WTC11 (cell line): ENCODE measurements at regions not wholly inside any gene's neighbourhood (a gene's known extent, or its start where the extent isn't known, plus 50 kb on each side); places are given as distances from the start of the nearest gene placed in this dataset.

ENCODE experiments used
- ATAC-seq: fragments of 200-7000 bp; cut with Tn5 transposase; 2 replicates; pipeline ENCODE4 v1.10.0; 2021; ENCODE audit warnings: mild to moderate bottlenecking, moderate library complexity
- CTCF ChIA-PET: fragments of 300-600 bp; sonication (Branson Sonifier 250); formaldehyde crosslinking; loops from one replicate; lab custom pipeline; 2021; ENCODE audit warnings: antibody characterized with exemption; lab: Charles Lee
- POLR2A ChIA-PET: fragments of 350-600 bp; sonication (Branson Sonifier 250); formaldehyde crosslinking; loops from one replicate; lab custom pipeline; 2021; ENCODE audit warnings: antibody characterized with exemption; lab: Charles Lee
- DNase-seq: peaks from one replicate; pipeline ENCODE4 v3.0.0; 2021; ENCODE audit warnings: low spot score
- H3K27ac Mint-ChIP-seq: 2 replicates; pipeline ENCODE4 v1.8.0; 2021; ENCODE audit warnings: mixed read lengths
- H3K27me3 Mint-ChIP-seq: 2 replicates; pipeline ENCODE4 v1.8.0; 2021; ENCODE audit warnings: low read depth, mild to moderate bottlenecking, moderate library complexity, mixed read lengths
- H3K36me3 Mint-ChIP-seq: 2 replicates; pipeline ENCODE4 v1.8.0; 2021; ENCODE audit warnings: mixed read lengths
- H3K4me1 Mint-ChIP-seq: 2 replicates; pipeline ENCODE4 v1.8.0; 2022; ENCODE audit warnings: mixed read lengths
- H3K4me3 Mint-ChIP-seq: 2 replicates; pipeline ENCODE4 v1.8.0; 2021; ENCODE audit warnings: mild to moderate bottlenecking, moderate library complexity, mixed read lengths
- H3K9me3 Mint-ChIP-seq: 2 replicates; pipeline ENCODE4 v1.8.0; 2021; ENCODE audit warnings: mixed read lengths
- FOXJ3 ChIP-seq: sonication (generic); formaldehyde crosslinking; IDR thresholded peaks from 2 replicates; pipeline ENCODE4 v1.9.0; 2021; ENCODE audit warnings: missing genetic modification reagents, mild to moderate bottlenecking, borderline replicate concordance
- FOXK1 ChIP-seq: sonication (generic); formaldehyde crosslinking; IDR thresholded peaks from 2 replicates; pipeline ENCODE4 v1.8.0; 2022; ENCODE audit warnings: mild to moderate bottlenecking, moderate library complexity, missing genetic modification reagents
- GRHL2 ChIP-seq: fragments of 250-450 bp; sonication (Bioruptor Pico); IDR thresholded peaks from 2 replicates; pipeline ENCODE4 v1.8.0; 2022; ENCODE audit warnings: mild to moderate bottlenecking, moderate library complexity; ENCODE audit not compliant: insufficient replicate concordance, severe bottlenecking
- NR2C2 ChIP-seq: sonication (generic); formaldehyde crosslinking; IDR thresholded peaks from 2 replicates; pipeline ENCODE4 v1.8.0; 2022; ENCODE audit warnings: mild to moderate bottlenecking, missing genetic modification reagents
- NR3C1 ChIP-seq: sonication (generic); formaldehyde crosslinking; conservative IDR thresholded peaks from 2 replicates; pipeline ENCODE4 v1.8.1; 2023; ENCODE audit warnings: low read depth, mild to moderate bottlenecking, missing genetic modification reagents
- OVOL2 ChIP-seq: fragments of 250-450 bp; sonication (Bioruptor Pico); IDR thresholded peaks from 2 replicates; pipeline ENCODE4 v1.9.0; 2021; ENCODE audit warnings: mild to moderate bottlenecking, borderline replicate concordance
- TCF7 ChIP-seq: sonication (generic); formaldehyde crosslinking; IDR thresholded peaks from 2 replicates; pipeline ENCODE4 v1.8.0; 2022; ENCODE audit warnings: mild to moderate bottlenecking, low read depth, missing genetic modification reagents, moderate library complexity
- TEAD4 ChIP-seq: sonication (generic); formaldehyde crosslinking; IDR thresholded peaks from 2 replicates; pipeline ENCODE4 v1.8.0; 2022; ENCODE audit warnings: mild to moderate bottlenecking, missing genetic modification reagents
- ZNF232 ChIP-seq: sonication (generic); formaldehyde crosslinking; IDR thresholded peaks from 2 replicates; pipeline ENCODE4 v1.8.0; 2022; ENCODE audit warnings: mild to moderate bottlenecking, missing genetic modification reagents
- ZNF263 ChIP-seq: sonication (generic); formaldehyde crosslinking; IDR thresholded peaks from 2 replicates; pipeline ENCODE4 v1.8.1; 2022; ENCODE audit warnings: low read depth, mild to moderate bottlenecking, moderate library complexity, missing genetic modification reagents
- ZNF423 ChIP-seq: fragments of 250-450 bp; sonication (Bioruptor Pico); IDR thresholded peaks from 2 replicates; pipeline ENCODE4 v2.1.2; 2022; ENCODE audit warnings: mild to moderate bottlenecking, moderate library complexity
- TF ChIP-seq, protein P1 (sequence below): sonication (generic); formaldehyde crosslinking; IDR thresholded peaks from 2 replicates; pipeline ENCODE4 v1.8.1; 2022; ENCODE audit warnings: low read depth, missing genetic modification reagents, borderline replicate concordance
- TF ChIP-seq, protein P2 (sequence below): sonication (generic); formaldehyde crosslinking; IDR thresholded peaks from 2 replicates; pipeline ENCODE4 v1.8.1; 2022; ENCODE audit warnings: missing genetic modification reagents, borderline replicate concordance
- TF ChIP-seq, protein P3 (sequence below): sonication (generic); formaldehyde crosslinking; IDR thresholded peaks from 2 replicates; pipeline ENCODE4 v1.8.1; 2023; ENCODE audit warnings: mild to moderate bottlenecking, missing genetic modification reagents, borderline replicate concordance
- TF ChIP-seq, protein P4 (sequence below): sonication (generic); formaldehyde crosslinking; IDR thresholded peaks from 2 replicates; pipeline ENCODE4 v1.8.1; 2022; ENCODE audit warnings: mild to moderate bottlenecking, moderate library complexity, missing genetic modification reagents
- TF ChIP-seq, protein P5 (sequence below): sonication (generic); formaldehyde crosslinking; conservative IDR thresholded peaks from 2 replicates; pipeline ENCODE4 v1.8.1; 2023; ENCODE audit warnings: mild to moderate bottlenecking, low read depth, missing genetic modification reagents, moderate library complexity
- TF ChIP-seq, protein P6 (sequence below): sonication (generic); formaldehyde crosslinking; IDR thresholded peaks from 2 replicates; pipeline ENCODE4 v1.8.0; 2022; ENCODE audit warnings: mild to moderate bottlenecking, missing genetic modification reagents

DNA sequence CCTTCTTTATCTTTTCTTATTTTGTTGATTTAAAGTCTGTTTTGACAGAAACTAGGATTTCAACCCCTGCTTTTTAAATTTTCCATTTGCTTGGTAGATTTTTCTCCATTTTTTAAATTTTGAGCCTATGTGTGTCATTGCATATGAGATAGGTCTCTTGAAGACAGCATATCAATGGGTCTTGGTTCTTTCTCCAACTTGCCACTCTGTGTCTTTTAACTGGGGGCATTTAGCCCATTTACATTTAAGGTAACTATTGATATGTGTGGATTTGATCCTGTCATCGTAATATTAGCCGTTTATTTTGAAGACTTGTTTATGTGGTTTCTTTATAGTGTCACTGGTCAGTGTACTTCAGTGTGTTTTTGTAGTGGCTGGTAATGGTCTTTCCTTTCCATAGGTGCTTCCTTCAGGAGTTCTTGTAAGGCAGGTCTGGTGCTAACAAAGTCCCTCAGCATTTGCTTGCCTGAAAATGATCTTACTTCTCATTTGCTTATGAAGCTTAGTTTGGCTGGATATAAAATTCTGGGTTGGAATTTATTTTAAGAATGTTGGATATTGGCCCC lies 223.9 kb downstream of the USP25 start:
- Mint-ChIP-seq H3K9me3 (peaks cover 66% of the 10 kb centered on the region), H3K27ac (no peak overlapping the region), H3K4me3 (no peak overlapping the region), H3K4me1 (no peaks in the 10 kb centered on the region), H3K36me3 (peaks cover 30% of the 10 kb centered on the region), H3K27me3 (no peaks in the 10 kb centered on the region; the same call in 1 of the 2 replicates)
- CTCF ChIA-PET: no interaction called here
- no peak for DNase-seq
- TF ChIP-seq ZNF423 (no peak), TEAD4 (CRISPR knock-in tag) (no peak), NR3C1 (CRISPR knock-in tag) (no peak)
- TF ChIP-seq, protein P1, sequence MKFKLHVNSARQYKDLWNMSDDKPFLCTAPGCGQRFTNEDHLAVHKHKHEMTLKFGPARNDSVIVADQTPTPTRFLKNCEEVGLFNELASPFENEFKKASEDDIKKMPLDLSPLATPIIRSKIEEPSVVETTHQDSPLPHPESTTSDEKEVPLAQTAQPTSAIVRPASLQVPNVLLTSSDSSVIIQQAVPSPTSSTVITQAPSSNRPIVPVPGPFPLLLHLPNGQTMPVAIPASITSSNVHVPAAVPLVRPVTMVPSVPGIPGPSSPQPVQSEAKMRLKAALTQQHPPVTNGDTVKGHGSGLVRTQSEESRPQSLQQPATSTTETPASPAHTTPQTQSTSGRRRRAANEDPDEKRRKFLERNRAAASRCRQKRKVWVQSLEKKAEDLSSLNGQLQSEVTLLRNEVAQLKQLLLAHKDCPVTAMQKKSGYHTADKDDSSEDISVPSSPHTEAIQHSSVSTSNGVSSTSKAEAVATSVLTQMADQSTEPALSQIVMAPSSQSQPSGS (CRISPR knock-in tag): no peak
- TF ChIP-seq, protein P2, sequence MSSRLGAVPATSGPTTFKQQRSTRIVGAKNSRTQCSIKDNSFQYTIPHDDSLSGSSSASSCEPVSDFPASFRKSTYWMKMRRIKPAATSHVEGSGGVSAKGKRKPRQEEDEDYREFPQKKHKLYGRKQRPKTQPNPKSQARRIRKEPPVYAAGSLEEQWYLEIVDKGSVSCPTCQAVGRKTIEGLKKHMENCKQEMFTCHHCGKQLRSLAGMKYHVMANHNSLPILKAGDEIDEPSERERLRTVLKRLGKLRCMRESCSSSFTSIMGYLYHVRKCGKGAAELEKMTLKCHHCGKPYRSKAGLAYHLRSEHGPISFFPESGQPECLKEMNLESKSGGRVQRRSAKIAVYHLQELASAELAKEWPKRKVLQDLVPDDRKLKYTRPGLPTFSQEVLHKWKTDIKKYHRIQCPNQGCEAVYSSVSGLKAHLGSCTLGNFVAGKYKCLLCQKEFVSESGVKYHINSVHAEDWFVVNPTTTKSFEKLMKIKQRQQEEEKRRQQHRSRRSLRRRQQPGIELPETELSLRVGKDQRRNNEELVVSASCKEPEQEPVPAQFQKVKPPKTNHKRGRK: no peak
- no peak for ATAC-seq
- POLR2A ChIA-PET: no interaction called here

DNA sequence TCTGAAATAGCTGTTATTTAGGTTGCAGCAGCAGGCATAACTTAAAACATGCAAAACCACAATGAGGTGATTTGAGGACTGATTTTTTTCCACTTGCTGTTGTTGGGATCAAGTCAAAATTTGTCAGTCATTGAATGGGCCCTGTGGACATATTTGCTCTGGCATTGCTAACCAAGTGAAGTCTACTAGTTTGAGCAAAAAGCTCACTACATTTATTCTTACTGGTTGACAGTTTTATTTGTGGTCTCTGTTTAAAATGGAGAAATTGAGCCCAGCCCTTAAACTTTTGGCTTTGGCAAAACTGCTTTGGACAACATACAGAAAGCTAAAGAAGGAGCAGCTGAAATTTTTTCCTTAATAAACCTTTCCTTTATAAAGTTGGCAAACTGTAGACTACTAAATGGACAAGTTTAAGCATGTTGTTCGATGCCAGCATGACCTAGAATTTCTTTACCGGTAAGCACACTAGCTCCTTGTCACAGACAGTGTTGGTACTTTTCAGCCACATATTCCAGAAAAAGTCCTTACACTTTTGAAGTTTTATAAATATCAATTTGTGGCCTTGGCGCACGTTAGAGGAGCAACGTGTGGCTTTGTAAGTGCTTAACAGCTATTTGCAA lies 234.6 kb downstream of the USP25 start:
- no peak for TF ChIP-seq FOXK1 (CRISPR knock-in tag)
- TF ChIP-seq ZNF232: no peak
- TF ChIP-seq, protein P3, sequence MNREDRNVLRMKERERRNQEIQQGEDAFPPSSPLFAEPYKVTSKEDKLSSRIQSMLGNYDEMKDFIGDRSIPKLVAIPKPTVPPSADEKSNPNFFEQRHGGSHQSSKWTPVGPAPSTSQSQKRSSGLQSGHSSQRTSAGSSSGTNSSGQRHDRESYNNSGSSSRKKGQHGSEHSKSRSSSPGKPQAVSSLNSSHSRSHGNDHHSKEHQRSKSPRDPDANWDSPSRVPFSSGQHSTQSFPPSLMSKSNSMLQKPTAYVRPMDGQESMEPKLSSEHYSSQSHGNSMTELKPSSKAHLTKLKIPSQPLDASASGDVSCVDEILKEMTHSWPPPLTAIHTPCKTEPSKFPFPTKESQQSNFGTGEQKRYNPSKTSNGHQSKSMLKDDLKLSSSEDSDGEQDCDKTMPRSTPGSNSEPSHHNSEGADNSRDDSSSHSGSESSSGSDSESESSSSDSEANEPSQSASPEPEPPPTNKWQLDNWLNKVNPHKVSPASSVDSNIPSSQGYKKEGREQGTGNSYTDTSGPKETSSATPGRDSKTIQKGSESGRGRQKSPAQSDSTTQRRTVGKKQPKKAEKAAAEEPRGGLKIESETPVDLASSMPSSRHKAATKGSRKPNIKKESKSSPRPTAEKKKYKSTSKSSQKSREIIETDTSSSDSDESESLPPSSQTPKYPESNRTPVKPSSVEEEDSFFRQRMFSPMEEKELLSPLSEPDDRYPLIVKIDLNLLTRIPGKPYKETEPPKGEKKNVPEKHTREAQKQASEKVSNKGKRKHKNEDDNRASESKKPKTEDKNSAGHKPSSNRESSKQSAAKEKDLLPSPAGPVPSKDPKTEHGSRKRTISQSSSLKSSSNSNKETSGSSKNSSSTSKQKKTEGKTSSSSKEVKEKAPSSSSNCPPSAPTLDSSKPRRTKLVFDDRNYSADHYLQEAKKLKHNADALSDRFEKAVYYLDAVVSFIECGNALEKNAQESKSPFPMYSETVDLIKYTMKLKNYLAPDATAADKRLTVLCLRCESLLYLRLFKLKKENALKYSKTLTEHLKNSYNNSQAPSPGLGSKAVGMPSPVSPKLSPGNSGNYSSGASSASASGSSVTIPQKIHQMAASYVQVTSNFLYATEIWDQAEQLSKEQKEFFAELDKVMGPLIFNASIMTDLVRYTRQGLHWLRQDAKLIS: no peak
- no peak for TF ChIP-seq FOXJ3 (CRISPR knock-in tag)
- TF ChIP-seq, protein P4, sequence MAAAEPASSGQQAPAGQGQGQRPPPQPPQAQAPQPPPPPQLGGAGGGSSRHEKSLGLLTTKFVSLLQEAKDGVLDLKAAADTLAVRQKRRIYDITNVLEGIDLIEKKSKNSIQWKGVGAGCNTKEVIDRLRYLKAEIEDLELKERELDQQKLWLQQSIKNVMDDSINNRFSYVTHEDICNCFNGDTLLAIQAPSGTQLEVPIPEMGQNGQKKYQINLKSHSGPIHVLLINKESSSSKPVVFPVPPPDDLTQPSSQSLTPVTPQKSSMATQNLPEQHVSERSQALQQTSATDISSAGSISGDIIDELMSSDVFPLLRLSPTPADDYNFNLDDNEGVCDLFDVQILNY (CRISPR knock-in tag): no peak
- no peak for TF ChIP-seq OVOL2 (CRISPR knock-in tag)
- TF ChIP-seq GRHL2 (CRISPR knock-in tag): no peak
- no peak for TF ChIP-seq NR2C2 (CRISPR knock-in tag)
- no peak for TF ChIP-seq TCF7 (CRISPR knock-in tag)
- DNase-seq (no peak), ATAC-seq (no peak)
- ChIA-PET POLR2A (no interaction called here), CTCF (no interaction called here)
- Mint-ChIP-seq H3K36me3 (no peaks in the 10 kb centered on the region), H3K27ac (no peak overlapping the region), H3K9me3 (0 out of 2 replicates have a peak, but pooled peaks cover 3% of the 10 kb centered on the region), H3K4me1 (peaks cover 12% of the 10 kb centered on the region), H3K4me3 (no peak overlapping the region), H3K27me3 (no peaks in the 10 kb centered on the region)

DNA sequence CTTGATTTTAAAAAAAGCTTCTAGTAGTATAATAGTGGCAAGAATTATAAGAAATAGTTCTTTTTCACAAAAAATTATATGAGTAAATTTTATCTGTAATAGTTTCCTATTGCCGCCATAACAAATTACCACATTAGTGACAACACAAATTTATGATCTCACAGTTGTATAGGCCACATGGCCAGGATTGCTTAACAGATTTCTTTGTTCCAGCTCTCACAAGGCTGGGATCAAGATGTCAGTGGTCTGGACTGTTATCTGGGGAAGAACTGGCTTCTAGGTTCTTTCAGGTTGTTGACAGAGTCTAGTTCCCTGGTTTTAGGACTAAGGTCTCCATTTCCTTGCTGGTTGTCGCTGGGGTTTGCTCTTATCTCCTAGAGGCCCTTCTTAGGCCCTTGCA lies 236.4 kb downstream of the USP25 start:
- H3K27me3 Mint-ChIP-seq: no peaks in the 10 kb centered on the region
- CTCF ChIA-PET: no interaction called here
- ATAC-seq (no peak), DNase-seq (no peak)
- H3K36me3 Mint-ChIP-seq: no peaks in the 10 kb centered on the region
- H3K27ac Mint-ChIP-seq: no peak overlapping the region
- H3K4me3 Mint-ChIP-seq: no peak overlapping the region
- 0 out of 2 replicates have a peak, but pooled peaks cover 3% of the 10 kb centered on the region for H3K9me3 Mint-ChIP-seq
- TF ChIP-seq NR2C2 (CRISPR knock-in tag) (no peak), ZNF263 (CRISPR knock-in tag) (no peak)
- TF ChIP-seq, protein P5, sequence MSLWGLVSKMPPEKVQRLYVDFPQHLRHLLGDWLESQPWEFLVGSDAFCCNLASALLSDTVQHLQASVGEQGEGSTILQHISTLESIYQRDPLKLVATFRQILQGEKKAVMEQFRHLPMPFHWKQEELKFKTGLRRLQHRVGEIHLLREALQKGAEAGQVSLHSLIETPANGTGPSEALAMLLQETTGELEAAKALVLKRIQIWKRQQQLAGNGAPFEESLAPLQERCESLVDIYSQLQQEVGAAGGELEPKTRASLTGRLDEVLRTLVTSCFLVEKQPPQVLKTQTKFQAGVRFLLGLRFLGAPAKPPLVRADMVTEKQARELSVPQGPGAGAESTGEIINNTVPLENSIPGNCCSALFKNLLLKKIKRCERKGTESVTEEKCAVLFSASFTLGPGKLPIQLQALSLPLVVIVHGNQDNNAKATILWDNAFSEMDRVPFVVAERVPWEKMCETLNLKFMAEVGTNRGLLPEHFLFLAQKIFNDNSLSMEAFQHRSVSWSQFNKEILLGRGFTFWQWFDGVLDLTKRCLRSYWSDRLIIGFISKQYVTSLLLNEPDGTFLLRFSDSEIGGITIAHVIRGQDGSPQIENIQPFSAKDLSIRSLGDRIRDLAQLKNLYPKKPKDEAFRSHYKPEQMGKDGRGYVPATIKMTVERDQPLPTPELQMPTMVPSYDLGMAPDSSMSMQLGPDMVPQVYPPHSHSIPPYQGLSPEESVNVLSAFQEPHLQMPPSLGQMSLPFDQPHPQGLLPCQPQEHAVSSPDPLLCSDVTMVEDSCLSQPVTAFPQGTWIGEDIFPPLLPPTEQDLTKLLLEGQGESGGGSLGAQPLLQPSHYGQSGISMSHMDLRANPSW (CRISPR knock-in tag): no peak
- TF ChIP-seq, protein P6, sequence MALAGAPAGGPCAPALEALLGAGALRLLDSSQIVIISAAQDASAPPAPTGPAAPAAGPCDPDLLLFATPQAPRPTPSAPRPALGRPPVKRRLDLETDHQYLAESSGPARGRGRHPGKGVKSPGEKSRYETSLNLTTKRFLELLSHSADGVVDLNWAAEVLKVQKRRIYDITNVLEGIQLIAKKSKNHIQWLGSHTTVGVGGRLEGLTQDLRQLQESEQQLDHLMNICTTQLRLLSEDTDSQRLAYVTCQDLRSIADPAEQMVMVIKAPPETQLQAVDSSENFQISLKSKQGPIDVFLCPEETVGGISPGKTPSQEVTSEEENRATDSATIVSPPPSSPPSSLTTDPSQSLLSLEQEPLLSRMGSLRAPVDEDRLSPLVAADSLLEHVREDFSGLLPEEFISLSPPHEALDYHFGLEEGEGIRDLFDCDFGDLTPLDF (CRISPR knock-in tag): no peak
- TF ChIP-seq, all 79 proteins: peak for 0
- POLR2A ChIA-PET: no interaction called here
- peaks cover 12% of the 10 kb centered on the region for H3K4me1 Mint-ChIP-seq
